ENCODE measurements at regions not wholly inside any gene's neighbourhood (a gene's known extent, or its start where the extent isn't known, plus 50 kb on each side); places are given as distances from the start of the nearest gene placed in this dataset.

DNA sequence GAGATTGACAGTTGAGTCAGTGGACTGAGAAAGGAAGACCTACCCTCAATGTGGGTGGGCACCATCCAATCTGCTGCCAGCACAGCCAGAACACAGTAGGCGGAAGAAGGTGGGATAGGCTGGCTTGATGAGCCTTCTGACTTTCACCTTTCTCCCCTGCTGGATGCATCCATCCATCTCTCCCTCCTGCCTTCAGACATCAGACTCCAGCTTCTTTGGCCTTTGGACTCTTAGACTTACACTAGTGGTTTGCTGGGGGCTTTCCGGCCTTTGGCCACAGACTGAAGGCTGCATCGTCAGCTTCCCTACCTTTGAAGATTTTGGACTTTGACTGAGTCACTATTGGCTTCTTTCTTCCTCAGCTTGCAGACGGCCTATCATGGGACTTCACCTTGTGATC, 456.5 kb upstream of the MIS18BP1 start:
- TF ChIP-seq EZH2 (IDR thresholded peaks at IDR 0.05; ENCODE audit: borderline replicate concordance, low read depth, low read length, poor library complexity, severe bottlenecking), result no peak
- TF ChIP-seq, protein P1, sequence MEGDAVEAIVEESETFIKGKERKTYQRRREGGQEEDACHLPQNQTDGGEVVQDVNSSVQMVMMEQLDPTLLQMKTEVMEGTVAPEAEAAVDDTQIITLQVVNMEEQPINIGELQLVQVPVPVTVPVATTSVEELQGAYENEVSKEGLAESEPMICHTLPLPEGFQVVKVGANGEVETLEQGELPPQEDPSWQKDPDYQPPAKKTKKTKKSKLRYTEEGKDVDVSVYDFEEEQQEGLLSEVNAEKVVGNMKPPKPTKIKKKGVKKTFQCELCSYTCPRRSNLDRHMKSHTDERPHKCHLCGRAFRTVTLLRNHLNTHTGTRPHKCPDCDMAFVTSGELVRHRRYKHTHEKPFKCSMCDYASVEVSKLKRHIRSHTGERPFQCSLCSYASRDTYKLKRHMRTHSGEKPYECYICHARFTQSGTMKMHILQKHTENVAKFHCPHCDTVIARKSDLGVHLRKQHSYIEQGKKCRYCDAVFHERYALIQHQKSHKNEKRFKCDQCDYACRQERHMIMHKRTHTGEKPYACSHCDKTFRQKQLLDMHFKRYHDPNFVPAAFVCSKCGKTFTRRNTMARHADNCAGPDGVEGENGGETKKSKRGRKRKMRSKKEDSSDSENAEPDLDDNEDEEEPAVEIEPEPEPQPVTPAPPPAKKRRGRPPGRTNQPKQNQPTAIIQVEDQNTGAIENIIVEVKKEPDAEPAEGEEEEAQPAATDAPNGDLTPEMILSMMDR (conservative IDR thresholded peaks at IDR 0.05; ENCODE audit: low read depth, low read length), result no peak

All from A673 (cell line).